ENCODE measurements at regions not wholly inside any gene's neighbourhood (a gene's known extent, or its start where the extent isn't known, plus 50 kb on each side); places are given as distances from the start of the nearest gene placed in this dataset.

DNA sequence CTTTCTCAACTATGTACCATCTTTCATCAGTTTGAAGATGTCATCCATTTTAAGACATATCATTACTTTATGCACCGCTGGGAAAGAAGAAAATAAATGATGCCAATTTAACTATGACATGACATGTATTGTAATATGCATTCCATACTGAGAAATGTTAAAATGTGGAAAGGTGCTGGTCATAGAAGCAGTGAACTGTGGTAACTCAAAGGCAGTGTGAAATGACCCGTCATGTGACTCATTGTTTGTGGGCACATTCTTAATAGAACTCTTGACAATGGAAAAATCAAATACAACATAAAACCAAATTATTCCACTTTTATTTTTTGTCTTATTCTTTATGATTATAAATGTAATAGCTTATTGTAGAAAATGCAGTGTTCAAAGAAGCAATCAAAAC is 455.0 kb upstream of the ST6GAL2 start:
- TF ChIP-seq POLR2A (IDR thresholded peaks at IDR 0.05) = no peak
- no peak for TF ChIP-seq POLR2AphosphoS5 (IDR thresholded peaks at IDR 0.05)
- TF ChIP-seq, protein P1, sequence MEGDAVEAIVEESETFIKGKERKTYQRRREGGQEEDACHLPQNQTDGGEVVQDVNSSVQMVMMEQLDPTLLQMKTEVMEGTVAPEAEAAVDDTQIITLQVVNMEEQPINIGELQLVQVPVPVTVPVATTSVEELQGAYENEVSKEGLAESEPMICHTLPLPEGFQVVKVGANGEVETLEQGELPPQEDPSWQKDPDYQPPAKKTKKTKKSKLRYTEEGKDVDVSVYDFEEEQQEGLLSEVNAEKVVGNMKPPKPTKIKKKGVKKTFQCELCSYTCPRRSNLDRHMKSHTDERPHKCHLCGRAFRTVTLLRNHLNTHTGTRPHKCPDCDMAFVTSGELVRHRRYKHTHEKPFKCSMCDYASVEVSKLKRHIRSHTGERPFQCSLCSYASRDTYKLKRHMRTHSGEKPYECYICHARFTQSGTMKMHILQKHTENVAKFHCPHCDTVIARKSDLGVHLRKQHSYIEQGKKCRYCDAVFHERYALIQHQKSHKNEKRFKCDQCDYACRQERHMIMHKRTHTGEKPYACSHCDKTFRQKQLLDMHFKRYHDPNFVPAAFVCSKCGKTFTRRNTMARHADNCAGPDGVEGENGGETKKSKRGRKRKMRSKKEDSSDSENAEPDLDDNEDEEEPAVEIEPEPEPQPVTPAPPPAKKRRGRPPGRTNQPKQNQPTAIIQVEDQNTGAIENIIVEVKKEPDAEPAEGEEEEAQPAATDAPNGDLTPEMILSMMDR (IDR thresholded peaks at IDR 0.05) = no peak
- TF ChIP-seq EP300 (IDR thresholded peaks at IDR 0.05) = no peak

Data from stomach (tissue), 4 donors.